ENCODE measurements at regions not wholly inside any gene's neighbourhood (a gene's known extent, or its start where the extent isn't known, plus 50 kb on each side); places are given as distances from the start of the nearest gene placed in this dataset.
"Not testable (repeated sequence)": the region's sequence is repeated elsewhere in the genome, so short reads cannot be mapped to it uniquely, and the experiment has no call there.

DNA sequence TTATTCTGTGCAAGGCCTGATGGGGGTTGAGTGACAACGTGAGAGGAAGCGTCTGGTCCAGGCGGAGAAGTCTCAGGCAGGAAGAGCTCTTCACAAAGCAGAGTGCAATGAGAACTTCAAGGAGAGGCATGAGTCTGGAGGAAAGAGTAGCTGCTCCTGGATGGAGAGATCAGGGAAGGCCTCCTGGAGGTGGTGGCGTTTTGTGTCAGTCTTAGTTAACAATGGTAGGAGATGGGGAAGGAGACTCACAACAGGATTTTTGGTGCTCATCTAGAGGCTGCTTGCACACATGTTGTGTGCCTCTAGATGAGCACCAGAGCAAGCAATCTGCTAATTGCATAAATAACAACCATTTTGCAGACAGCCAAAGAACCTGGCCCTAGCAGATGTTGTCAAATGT is 442.8 kb upstream of the PODXL start:
- Histone ChIP-seq H3K27me3 (no peaks in the 10 kb centered on the region), H3K27ac (no peak overlapping the region), H3K4me1 (no peaks in the 10 kb centered on the region), H3K4me3 (no peak overlapping the region), H3K36me3 (no peaks in the 10 kb centered on the region), H3K9me3 (no peaks in the 10 kb centered on the region)
- no peak for DNase-seq (ENCODE audit: low spot score)
- TF ChIP-seq CTCF (IDR thresholded peaks at IDR 0.05), result no peak

GRCh38 chr7:131995324-131995723 is 438.9 kb upstream of the PODXL start:
- DNase-seq (ENCODE audit: low spot score), result no peak
- H3K27ac ChIP-seq, result no peak overlapping the region
- no peaks in the 10 kb centered on the region for H3K27me3 ChIP-seq
- no peak for TF ChIP-seq CTCF (IDR thresholded peaks at IDR 0.05)
- H3K4me1 ChIP-seq, result no peaks in the 10 kb centered on the region
- H3K4me3 ChIP-seq, result no peak overlapping the region
- no peaks in the 10 kb centered on the region for H3K9me3 ChIP-seq
- H3K36me3 ChIP-seq, result no peaks in the 10 kb centered on the region

DNA sequence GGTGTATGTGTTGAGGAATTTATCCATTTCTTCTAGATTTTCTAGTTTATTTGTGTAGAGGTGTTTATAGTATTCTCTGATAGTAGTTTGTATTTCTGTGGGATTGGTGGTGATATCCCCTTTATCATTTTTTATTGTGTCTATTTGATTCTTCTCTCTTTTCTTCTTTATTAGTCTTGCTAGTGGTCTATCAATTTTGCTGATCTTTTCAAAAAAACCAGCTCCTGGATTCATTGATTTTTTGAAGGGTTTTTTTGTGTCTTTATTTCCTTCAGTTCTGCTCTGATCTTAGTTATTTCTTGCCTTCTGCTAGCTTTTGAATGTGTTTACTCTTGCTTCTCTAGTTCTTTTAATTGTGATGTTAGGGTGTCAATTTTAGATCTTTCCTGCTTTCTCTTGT is 424.6 kb upstream of the PODXL start:
- H3K9me3 ChIP-seq; H3K36me3 ChIP-seq; H3K27ac ChIP-seq; H3K4me1 ChIP-seq; DNase-seq (ENCODE audit: low spot score); H3K27me3 ChIP-seq; H3K4me3 ChIP-seq: not testable (repeated sequence)

GRCh38 chr7:131978118-131978517 is 421.7 kb upstream of the PODXL start:
- not testable (repeated sequence) for DNase-seq (ENCODE audit: low spot score); H3K9me3 ChIP-seq; H3K36me3 ChIP-seq; H3K27me3 ChIP-seq; H3K4me3 ChIP-seq; H3K27ac ChIP-seq; H3K4me1 ChIP-seq

DNA sequence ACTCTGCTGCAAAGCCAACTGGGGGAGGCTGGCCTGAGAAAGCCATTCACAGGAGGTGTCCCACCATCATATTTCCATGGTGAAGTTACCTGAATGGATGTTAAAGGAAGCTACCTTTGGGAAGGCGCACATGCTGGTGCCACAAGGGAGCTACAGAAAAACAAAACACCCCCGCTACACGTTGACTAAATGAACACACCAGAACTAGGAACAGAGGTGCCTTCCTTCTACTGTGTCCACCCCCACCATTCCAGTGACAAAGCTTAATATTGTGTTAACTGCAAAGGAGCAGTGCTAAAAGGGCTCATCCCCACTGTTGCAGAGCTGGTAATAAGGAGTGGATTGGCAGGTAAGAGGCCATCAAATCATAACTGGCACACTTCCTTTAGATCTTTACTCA is 420.0 kb upstream of the PODXL start:
- no peak for TF ChIP-seq CTCF (IDR thresholded peaks at IDR 0.05)
- Histone ChIP-seq H3K9me3 (no peaks in the 10 kb centered on the region), H3K27ac (no peak overlapping the region), H3K27me3 (no peaks in the 10 kb centered on the region), H3K36me3 (no peaks in the 10 kb centered on the region), H3K4me1 (no peaks in the 10 kb centered on the region), H3K4me3 (no peak overlapping the region)
- DNase-seq (ENCODE audit: low spot score), result no peak

GRCh38 chr7:131974671-131975070 is 418.2 kb upstream of the PODXL start:
- no peak for TF ChIP-seq CTCF (IDR thresholded peaks at IDR 0.05)
- Histone ChIP-seq H3K9me3 (no peaks in the 10 kb centered on the region), H3K4me1 (no peaks in the 10 kb centered on the region), H3K27me3 (no peaks in the 10 kb centered on the region), H3K36me3 (no peaks in the 10 kb centered on the region), H3K4me3 (no peak overlapping the region), H3K27ac (no peak overlapping the region)
- no peak for DNase-seq (ENCODE audit: low spot score)

DNA sequence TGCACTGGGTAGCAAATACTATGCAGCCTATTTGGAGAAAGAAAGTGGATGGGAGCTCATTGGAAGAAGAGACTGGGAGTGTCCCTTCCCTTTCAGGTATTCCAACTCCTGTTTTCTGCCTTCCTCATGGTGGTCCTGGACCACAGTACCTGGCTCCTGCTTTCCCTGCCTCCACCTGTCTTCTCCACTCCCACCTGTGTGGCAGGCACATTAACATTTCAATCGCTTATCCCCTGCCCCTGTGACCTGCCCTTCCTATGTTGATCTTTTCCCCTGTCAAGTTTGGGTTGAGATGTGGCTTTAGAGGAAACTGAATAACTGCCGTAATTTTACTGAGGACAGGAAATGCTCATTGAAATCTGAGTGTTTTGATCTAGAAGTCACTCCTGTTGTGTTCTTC is 415.8 kb upstream of the PODXL start:
- Histone ChIP-seq H3K4me1 (no peaks in the 10 kb centered on the region), H3K9me3 (no peaks in the 10 kb centered on the region), H3K4me3 (no peak overlapping the region), H3K27ac (no peak overlapping the region), H3K36me3 (no peaks in the 10 kb centered on the region), H3K27me3 (no peaks in the 10 kb centered on the region)
- no peak for DNase-seq (ENCODE audit: low spot score)
- TF ChIP-seq CTCF (IDR thresholded peaks at IDR 0.05), result no peak

All from right atrium auricular region (tissue), 2 donors.